AML-193 (cell line): ENCODE measurements at regions not wholly inside any gene's neighbourhood (a gene's known extent, or its start where the extent isn't known, plus 50 kb on each side); places are given as distances from the start of the nearest gene placed in this dataset.
"Not testable (repeated sequence)": the region's sequence is repeated elsewhere in the genome, so short reads cannot be mapped to it uniquely, and the experiment has no call there.

ENCODE experiments used
- DNase-seq, 2 experiments: peaks; one replicate each; lab custom pipeline; 2025; lab: John Stamatoyannopoulos, UW

- DNase-seq: no peak
Measured at GRCh38 chr1:106254748-106255147, 801.7 kb upstream of the PRMT6 start.

DNA sequence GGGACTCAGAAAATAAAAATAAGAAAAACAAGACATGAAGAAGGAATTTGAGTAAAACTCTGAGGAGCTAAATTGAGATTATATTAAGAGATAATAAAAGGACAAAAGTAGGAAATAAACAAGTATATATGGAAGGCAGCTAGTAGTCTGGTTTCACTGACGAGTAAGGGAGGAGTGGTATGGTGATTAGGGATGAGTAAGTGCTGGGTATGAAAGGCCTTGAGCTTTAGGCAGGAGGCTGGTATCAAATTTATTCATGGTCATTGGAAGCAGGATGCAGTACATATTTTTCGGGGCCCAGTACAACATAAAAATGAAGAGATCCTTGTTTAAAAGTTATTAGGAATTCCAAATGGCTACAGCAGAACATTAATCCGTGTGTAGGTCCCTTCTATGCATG, 789.7 kb upstream of the PRMT6 start:
- DNase-seq: no peak

DNA sequence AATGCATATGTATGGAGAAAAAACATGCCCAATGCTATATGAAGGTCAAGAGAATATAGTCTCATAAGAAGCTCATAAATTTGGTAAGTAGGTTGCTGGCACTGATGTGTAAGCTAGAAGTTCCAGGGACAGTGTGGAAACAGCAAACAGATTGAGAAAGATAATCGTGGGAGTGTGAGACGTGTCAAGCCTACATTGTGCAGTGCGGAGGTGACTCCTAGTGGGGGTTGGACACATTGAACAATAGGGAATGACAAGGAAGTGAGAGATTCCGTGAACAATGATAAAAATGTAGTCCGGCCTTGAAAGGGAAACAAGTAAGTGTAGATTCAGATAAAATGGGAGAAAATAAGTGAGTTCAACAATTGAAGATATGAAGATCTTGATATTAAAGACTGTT, 788.4 kb upstream of the PRMT6 start:
- DNase-seq: no peak

DNA sequence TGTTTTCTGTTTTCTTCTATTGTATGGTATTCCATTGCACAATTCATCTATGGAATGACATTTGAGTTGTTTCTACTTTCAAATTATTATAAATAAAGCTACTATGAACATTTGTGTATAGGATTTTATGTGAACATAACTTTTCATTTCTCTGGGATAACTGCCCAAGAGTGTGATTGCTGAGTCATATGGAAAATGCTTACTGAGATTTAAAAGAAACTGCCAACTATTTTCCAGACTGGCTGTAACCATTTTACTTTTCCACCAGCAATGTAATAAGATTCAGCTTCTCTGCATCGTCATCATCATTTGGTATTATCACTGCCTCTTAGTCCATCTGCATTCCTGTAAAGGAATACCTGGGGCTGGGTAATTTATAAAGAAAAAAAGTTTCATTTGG, 779.6 kb upstream of the PRMT6 start:
- DNase-seq: no peak

DNA sequence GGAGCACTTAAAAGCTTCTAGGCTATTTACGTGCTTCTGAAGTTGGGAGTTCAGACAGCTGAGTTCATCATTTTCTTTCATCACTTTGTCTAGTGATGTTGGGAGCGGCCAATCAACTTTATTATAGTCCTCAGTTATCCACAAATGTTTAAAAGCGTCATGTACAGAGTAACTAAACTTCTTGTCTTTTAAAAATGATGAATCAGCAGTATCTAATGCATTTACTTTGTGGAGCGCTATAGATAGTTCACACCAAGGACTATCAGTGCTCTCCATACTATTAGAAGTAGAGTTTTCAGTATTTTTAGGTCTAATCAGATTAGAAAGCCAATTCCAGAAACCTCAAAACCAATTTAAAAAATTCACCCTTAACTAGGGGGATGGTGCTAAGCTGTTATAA, 778.7 kb upstream of the PRMT6 start:
- DNase-seq: no peak

DNA sequence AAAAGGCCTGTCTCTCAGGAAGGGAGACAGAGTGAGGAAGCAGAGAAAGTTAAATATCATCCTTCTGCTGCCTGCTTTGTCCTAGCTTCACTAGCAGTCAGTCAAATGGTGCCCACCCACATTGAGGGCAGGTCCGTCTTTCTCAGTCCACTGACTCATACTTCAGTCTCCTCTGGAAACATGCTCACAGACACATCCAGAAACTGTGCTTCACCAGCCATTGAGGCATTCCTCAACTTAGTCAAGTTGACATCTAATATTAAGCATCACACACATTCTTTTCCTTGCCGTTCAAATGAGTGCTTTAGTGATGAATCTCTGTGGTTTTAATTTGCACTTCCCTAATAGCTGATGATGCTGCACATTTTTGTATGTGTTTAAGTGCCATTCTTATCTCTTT, 777.8 kb upstream of the PRMT6 start:
- no peak for DNase-seq

DNA sequence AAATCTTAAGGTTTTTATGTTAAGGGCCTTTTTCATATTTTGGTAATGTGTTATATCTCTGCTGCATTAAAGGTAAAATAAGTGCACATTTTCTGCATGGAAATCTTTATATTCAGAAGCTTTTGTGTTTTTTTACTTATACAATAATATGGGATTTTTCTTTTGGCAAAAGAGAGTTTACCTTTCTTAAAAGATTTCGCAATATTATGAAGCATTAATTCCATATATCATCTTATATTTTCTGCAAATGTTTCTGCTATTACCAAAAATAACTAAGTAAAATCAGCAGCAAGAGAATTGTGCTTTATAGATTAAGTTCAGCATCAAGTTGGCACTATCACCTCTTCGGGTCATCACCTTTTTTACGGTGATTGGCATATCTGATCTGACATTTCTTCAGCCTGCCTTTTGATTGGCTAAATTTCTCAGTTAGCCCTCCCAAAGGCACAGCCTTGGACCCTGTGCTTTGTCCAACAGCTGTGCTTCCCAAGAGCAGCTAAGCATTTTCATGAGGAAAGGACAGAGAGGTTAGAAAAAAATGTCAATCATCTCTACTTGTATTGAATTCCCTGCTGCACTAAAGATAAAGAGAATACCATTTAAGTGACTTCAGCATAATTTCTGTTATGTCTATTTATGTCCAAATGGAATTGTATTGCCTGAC, 767.1 kb upstream of the PRMT6 start:
- no peak for DNase-seq

- no peak for DNase-seq
Measured at GRCh38 chr1:106290805-106291501, 765.5 kb upstream of the PRMT6 start.

GRCh38 chr1:106292130-106292529, 764.3 kb upstream of the PRMT6 start:
- no peak for DNase-seq

GRCh38 chr1:106296431-106296830, 760.0 kb upstream of the PRMT6 start:
- DNase-seq: no peak

DNA sequence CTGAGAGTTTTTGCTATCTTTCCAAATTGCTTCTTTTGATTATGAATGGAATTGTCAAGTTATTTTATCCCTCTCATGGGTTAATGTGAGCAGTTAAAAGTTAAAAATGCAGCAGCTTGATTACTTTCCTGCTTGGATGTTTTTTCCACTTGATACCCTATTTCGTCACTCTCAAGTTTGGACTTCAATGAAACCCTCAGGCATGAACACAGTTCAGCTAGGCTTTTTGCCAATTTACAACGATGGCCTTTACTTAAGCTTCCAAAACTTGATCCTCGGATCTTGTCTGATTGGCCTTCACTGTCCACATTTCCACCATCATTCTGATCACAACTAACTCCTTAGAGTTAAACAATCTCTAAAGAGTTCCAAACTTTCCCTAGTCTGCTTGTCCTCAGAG, 752.4 kb upstream of the PRMT6 start:
- DNase-seq: no peak

GRCh38 chr1:106319612-106320011, 736.9 kb upstream of the PRMT6 start:
- no peak for DNase-seq

- DNase-seq: no peak
Measured at GRCh38 chr1:106325600-106325999, 730.9 kb upstream of the PRMT6 start.

- no peak for DNase-seq
Measured at GRCh38 chr1:106344494-106344893, 712.0 kb upstream of the PRMT6 start.

DNA sequence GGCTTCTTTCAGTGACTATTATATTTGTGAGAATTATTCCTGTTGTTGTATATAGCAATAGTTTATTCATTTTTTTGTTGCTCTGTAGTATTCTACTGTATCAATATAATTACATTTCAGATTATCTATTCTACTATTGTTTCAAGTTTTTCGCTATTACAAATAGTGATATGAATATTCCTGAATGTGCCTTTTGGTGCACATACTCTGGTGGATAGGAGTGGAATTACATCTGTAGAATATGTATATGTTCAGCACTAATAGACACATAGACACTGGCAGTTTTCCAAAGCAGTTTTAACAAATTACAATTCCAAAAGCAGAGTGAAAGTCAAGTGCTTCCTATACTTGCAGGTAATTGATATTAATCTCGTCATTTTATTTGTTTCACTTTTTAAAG, 696.2 kb upstream of the PRMT6 start:
- peak in 1 of 2 experiments; percentile 10 for DNase-seq

DNA sequence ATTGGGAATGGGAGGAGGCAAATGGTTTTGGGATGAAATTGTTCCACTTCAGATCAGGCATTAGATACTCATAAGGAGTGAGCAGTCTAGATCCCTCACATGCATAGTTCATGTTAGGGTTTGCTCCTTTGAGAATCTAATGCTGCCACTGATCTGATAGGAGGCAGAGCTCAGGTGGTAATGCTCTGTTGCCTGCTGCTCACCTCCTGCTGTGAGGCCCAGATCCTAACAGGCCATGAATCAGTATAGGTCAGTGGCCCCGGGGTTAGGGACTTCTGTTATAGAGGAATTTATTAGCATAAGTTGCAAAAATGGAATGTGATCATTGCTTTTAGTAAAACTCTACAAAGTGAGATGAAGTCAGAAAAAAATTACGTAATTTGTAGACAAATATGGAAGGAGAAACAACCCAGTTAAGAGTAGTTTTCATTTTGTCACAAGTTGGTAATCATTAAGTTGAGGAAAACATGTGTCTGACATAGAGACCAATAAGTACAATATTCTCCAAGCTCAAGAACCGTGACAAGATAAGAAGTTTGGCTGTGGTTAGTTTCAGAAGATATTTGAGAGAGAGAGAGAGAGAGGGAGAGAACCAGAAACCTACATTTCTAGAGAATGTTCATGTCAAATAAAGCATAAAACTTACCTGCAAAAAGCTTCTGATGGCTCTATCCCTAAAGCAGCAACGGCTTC, 689.7 kb upstream of the PRMT6 start:
- DNase-seq: no peak

GRCh38 chr1:106378261-106378660, 678.2 kb upstream of the PRMT6 start:
- DNase-seq: no peak

GRCh38 chr1:106380772-106381171, 675.7 kb upstream of the PRMT6 start:
- no peak for DNase-seq

DNA sequence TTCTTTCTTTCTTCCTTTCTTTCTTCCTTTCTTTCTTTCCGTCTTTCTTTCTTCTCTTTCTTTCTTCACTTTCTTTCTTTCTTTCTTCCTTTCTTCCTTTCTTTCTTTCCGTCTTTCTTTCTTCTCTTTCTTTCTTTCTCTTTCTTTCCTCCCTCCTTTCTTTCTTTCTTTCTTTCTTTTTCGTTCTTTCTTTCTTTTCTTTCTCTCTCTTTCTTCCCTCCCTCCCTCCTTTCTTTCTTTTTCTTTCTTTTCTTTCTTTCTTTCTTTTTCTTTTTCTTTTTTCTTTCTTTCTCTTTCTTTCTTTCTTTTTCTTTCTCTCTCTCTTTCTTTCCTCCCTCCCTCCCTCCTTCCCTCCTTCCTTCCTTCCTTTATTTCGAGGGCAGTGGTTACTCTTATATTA, 667.3 kb upstream of the PRMT6 start:
- DNase-seq: not testable (repeated sequence)

GRCh38 chr1:106393046-106393445, 663.4 kb upstream of the PRMT6 start:
- no peak for DNase-seq

DNA sequence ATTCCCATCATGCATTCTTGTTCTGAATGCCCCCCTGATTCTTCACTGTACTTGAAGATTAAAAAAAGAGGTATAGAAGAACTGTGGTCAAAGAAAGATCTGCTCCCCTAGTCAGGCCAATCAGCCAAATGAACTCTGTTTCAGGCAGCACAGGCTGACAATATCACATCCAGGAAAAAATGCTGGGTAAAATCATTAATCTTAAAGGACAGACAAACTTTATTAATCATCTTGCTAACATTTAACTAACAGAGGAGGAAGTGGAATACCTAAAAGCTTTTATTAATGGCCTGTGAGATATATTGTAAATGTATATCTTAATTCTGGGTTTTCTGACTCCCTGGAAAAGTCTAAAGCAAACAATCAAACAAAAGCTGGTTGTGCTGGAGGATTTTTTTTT, 660.5 kb upstream of the PRMT6 start:
- DNase-seq: no peak

DNA sequence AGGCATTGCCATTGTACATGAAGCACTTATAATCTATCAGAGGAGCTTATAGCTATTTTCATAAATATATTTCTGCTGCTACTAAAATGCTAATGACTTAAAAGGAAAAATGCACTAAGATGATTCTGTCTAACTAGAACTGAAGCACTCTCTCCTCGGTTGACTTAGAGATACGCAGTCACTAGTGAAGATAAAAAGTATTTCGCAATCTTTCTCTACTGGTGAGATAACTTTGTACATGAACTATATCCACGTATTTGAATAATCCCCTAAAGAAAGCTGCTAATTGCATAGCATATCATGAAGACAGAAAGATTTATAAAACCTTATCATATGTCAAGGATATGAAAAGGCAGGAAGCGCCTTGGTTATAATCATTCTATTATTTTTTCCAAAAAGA, 658.1 kb upstream of the PRMT6 start:
- DNase-seq: no peak

GRCh38 chr1:106406114-106406513, 650.4 kb upstream of the PRMT6 start:
- DNase-seq: no peak
